ENCODE measurements at regions not wholly inside any gene's neighbourhood (a gene's known extent, or its start where the extent isn't known, plus 50 kb on each side); places are given as distances from the start of the nearest gene placed in this dataset.

DNA sequence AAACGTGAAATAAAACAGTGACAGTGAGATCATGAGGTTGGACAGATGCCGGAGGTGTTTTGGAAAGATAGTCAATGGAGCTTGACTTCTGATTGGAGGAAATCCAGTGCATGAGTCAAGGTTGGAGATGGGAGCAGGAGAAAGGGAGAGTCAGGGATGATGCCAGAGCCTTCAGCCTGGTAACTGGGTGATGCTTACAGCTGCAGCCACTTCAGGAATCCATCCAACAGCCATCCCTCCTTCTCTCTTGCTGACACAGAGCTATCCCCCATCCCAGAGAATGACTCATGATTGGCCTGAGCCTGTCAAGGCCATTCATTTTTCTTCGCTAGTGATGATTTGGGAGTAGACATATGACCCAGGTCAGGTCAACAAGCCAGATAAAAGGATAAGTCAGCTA is 112.8 kb downstream of the SAMD5 start:
- no peak for DNase-seq

- DNase-seq = no peak
Observed at GRCh38 chr6:147621961-147622360, 113.5 kb downstream of the SAMD5 start.

DNA sequence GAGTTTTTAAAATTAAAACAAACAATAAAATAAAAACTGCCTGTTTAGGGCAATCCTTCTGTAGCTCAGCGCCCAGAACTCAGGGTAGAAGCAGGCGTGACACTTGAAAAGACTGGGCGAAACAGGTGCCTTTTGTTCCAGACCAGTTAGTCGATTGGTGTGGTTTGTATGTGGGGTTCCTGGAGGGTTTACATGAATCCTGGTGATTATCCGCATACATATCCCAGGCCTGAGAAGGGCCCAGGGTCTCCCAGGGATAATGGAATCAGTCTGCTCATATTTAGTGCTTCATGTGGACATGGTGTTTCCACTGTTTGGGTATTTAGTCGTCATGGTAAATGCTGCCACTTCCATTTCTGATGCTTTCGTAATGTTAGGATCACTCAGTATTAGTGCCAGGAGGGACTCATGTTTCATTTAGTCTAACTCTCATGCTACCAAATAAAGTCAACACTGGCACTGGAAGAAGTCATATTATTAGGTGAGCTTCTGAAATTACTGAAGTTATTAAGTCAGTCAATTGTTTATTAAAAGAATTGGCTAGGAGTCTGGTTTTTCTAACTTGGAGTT is 116.5 kb downstream of the SAMD5 start:
- no peak for DNase-seq

GRCh38 chr6:147625946-147626345 is 117.5 kb downstream of the SAMD5 start:
- DNase-seq = no peak

DNA sequence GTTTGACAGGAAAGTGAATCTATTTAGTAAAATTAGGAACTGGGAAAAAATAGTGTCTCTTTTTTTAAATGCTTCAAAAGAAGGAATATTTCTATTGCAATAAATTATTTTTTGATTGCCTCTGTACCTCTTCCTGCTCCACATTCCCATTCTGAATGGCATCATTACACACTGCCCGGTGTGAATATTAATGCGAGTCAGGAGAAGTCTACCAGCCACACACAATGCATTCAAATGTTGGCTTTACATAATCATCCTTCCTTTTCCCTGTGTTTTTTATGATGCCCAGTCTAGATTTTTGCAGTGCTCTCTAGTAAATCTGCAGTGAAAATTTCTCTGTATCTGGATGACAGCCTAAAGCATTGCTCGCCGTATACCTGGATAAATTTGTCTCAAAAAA is 118.9 kb downstream of the SAMD5 start:
- no peak for DNase-seq

DNA sequence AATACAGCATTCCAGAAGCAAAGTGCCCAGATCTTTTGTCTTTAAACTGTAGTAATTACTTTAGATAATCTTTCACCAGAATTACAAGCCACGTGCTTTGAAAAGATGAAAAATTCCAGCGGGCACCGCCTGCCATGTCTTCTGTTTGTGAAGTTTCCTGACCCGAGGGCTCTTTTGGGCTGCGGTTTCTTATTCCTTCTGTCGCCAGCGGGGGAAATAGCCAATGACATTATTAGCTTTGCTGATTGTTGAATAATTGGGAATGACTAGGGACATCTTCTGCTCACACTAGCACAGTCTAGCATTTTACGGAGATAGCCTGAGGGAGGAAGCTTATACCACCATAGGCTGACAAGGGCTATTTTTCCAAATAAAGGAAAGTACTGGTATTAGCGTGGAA is 124.7 kb downstream of the SAMD5 start:
- no peak for DNase-seq

GRCh38 chr6:147637620-147638195 is 129.2 kb downstream of the SAMD5 start:
- DNase-seq = no peak

- no peak for DNase-seq
Observed at GRCh38 chr6:147639279-147639678, 130.8 kb downstream of the SAMD5 start.

DNA sequence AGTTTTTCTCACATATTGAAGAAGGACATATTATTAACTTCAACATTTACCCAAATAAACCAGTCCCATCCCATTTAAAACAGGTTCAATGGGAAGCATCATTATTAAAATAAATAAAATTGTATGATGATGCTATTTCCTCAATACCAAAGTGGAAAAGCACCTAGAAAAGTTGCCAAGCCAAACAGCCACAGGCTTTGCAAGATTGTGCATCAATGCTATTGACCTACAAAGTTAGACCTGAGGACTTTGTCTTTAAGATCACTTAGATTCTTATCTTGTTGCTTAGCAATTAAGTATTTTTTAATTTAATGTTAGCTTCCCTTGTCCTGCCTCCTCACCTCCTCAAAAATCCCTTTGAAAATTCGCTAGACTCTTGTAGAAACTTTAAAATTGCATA is 132.1 kb downstream of the SAMD5 start:
- no peak for DNase-seq

DNA sequence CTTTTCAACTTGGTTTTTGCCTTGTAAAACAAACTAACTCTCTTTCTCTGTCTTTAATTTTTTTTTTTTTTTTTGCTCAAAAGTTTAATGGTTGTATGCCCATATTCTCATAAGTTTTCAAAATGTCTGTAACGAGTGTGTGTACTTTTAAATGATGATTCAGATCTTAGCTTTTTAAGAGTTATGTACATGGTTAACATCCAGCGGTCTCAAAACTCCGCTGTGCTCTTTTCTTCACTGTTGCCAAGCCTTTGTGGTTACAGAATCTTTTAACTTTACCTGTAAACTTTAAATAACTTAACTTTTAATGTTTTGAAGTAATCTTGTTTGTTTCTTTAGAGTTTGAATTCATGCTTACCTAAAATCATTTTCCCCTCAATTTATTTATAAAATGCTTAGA is 133.0 kb downstream of the SAMD5 start:
- DNase-seq = no peak

GRCh38 chr6:147642458-147642857 is 134.0 kb downstream of the SAMD5 start:
- DNase-seq = no peak

DNA sequence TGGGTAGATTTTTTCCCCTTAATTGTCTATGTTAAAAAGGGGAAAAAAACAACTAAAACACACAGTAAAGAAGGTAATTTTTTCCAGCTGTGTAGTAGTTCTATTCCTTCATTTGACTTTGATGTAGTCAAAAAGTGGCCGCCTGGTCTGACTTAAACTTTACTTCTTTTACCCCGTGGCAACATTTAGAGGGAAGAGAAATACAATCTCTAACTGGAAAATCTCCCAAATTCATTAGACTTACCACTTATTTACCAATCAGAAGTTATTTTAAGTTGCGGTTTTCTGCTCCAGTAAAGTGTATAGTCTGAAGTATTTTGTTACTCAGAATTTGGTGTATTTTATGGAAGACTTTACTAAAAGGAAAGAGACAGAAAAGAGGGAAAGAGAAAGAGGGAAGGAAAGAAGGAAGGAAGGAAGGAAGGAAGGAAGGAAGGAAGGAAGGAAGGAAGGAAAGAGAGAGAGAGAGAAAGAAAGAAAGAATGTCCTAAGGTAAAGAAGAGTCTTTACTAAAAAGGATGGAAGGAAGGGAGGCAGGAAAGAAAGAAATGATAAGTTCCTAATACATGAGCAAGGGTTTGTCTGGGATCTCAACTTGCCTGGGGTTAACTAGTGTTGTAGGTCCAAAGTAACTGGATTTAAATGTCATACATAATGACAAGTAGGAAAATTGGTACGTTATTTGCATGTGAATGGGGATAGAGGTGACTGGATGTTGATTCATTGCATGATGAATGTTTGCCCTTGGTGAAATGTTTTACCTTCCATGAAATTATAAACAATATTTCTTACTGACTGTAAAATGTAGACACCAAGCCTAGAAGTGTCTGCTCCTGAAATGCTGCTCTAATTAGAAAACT is 135.1 kb downstream of the SAMD5 start:
- no peak for DNase-seq

DNA sequence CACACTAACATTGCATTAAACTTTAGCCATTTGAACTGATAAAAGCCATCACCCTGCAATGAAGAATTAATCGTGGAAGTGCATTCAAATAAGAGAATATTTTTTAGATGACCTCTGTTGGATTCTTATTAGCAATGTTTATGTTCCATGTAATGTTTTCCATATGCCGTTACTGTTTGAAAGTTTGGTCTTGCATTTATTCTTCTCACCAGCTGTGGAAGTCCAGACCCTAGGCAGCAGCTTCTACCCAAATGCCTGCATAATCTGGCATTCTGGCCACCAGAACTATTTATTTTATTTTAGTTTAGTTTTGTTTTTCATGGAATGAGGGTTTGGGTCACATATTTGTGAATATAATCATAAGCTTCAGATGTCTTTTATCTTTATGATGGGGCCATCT is 140.4 kb downstream of the SAMD5 start:
- no peak for DNase-seq

DNA sequence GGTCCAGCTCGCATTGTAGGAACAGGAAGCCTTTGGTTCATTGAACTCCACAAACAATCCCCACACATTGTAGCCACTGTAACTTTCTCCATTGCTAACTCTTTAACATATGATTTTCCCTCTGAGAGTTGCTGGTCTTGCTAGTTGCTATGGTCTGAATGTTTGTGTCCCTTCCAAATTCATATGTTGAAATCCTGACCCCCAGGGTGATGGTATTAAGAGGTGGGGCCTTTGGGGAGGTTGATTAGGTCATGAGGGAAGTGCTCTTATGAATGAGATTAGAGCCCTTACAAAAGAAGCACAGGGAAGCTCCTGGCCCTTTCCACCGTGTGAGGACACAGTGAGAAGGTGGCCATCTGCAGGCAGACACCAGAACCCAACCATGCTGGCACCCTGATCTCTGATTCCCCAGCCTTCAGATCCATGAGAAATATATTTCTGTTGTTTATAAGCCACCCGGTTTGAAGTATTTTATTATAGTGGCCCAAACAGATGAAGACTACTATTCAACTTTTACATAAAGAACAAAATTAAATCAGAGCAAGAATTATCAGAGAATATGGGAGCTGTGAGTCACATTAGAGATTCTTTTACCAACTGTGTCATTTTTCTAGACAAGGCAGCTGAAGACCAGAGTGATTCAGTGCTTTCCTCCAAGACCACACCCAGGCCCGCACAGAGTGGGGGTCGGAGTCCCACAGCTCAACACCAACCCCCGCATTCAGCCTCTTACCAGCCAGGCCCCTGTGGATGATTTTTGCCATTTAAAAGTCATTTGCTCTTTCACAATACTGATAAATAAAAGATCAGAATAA is 143.0 kb downstream of the SAMD5 start:
- no peak for DNase-seq

DNA sequence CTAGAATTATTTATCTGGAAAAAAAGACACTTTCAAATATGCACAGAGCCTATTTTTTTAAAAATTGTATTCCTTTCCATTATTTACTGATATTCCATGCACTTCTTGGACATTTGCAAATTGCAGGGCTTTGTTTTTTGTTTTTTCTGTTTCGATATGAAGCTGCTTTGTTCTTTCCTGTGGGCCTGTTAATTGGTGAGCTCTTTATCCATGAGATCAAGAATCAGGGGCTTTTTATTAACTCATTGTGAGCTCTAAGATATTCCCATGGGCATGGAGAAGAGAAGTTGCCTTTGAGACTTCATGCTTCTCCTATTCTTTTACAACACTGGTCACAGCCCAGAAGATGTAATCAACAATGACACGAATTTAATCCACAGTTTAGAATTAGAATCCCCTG is 145.1 kb downstream of the SAMD5 start:
- no peak for DNase-seq

DNA sequence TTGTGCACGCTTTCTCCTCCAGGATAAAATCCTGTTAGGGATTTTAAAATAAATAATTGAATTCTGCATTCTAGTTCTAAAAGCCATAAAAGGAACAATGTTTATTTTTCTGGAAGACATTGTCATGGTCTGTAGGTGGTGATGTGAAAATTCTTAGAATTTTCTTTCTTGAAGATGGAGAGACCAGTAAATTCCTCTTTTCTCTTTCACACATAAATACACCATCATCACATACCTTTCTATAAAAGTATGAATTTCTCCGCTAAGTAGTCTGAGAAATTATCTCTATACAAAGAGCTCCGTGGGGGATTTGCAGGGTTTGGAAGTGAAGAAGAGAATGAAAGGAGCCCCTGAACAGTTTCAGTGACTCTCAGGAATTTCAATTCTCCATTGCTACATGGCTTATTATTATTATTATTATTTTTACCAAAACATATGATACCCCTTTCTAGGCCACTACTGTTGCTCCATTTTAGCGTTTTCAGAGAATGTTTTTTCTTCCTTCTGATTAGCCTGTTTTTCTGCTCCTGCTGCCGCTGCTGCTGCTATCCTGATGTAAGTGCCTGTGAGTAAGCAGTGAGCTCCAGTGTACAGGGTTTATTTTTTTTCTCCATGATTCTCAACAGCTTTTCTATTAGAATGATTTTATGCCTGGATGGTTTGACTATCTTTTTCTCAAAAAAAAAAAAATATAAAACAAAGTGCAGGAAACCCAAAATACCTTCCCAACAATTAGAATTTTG is 145.8 kb downstream of the SAMD5 start:
- no peak for DNase-seq

DNA sequence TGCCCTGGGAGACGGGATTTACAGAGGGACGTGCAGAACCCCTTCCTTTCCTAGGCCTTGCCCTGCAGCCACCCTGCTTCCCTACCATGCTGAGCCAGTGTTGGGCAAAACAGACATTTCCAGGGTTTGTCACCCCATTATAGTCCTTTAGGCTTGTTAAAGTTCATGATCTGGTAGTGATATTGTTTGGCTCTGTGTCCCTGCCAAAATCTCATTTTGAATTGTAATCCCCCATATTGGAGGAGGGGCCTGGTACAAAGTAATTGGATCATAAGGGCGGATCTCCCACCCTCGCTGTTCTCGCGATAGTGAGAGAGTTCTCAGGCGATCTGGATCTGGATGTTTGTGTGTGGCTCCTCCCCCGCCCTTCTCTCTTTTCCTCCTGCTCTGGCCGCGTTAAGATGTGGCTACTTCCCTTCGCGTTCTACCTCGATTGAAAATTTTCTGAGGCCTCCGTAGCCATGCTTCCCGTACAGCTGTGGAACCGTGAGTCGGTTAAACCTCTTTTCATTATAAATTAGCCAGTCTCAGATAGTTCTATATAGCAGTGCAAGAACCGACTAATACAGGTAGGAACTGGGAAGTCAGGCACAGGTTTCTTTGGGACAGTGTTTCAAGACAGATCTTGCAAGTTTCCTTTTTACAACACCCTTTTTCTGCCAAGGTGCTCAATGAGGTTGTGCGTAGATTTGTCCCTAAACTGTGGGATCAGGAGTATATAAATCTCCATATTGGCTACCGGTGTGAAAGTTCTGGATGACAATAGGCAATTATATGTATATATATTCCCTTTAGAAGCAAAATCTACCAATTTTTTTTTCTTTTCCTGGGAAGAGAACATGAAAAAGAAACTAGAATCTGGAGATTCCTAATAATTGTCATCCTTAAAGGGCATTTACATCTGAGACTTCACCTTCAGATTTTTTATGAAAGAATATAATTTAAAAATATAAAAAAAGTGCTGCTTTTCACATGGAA is 152.1 kb downstream of the SAMD5 start:
- DNase-seq = no peak

DNA sequence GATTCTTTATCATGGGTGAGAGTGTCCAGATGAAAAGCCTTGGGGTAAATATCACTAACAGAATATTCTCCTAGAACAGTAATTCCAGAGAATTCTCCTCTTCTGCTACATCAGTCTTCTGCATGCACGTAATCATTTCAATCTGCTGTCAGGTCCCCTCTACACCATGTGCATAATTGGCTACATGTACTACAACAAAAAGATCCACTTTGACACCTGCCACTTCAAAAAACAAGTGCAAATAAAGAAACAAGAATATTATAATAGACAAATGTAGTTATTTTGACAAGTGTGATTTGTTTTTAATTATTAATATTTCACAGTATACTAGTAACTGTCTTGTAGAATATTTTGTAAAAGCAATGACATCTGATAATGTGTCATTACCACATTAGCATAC is 154.2 kb downstream of the SAMD5 start:
- DNase-seq = no peak

DNA sequence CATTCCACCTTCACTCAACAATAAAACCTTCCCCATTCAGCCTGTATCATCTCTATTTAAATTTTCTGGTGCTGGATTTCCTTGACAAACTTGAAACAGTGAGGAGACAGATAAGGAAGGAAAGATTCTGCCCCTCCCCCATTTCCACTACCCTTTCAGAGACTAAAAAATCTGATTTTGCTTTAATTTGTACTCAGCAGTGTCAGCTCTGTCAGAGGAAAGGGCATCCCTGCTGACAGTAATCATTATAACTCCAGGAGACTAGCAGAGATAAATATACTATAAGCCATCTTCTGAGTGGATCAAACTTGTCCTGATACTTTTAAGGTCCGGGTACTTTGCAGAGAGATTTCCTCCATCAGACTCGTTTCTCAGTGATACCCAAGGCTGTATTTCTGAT is 155.6 kb downstream of the SAMD5 start:
- DNase-seq = no peak

DNA sequence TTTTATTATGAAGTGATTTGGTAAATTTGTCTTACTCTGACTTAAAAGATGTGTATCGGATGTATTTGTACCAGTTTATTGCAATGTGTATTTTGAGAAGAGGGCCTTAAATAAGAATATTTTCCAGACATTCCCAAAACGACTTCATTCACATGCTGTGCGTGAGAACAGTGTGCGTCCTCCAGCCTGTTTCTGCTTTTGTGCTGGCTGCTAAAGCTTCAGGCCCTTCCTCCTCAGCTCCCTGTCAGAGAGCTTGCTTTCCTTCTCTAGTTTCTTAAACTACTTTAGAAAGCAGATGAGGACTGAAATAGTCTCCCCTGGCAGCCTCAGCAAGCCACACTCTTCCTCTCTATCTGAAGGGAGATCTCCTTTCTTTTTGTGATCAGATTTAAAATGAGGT is 157.8 kb downstream of the SAMD5 start:
- DNase-seq = no peak

GRCh38 chr6:147667082-147667481 is 158.6 kb downstream of the SAMD5 start:
- DNase-seq = no peak

All from suppressor macrophage (primary cell).